GM19025 (cell line): ENCODE measurements at regions not wholly inside any gene's neighbourhood (a gene's known extent, or its start where the extent isn't known, plus 50 kb on each side); places are given as distances from the start of the nearest gene placed in this dataset.

ENCODE experiments used
- ATAC-seq: cut with Tn5 transposase; IDR thresholded peaks from one replicate; pipeline ENCODE4 v1.9.1; 2021; ENCODE audit warnings: mild to moderate bottlenecking, low read depth, moderate library complexity; ENCODE audit not compliant: unreplicated experiment

- no peak for ATAC-seq
These were observed 249.1 kb upstream of the MANEA start for GRCh38 chr6:95328231-95328630.

GRCh38 chr6:95352064-95352795 is 225.1 kb upstream of the MANEA start:
- no peak for ATAC-seq

GRCh38 chr6:95354551-95354950 is 222.8 kb upstream of the MANEA start:
- ATAC-seq = no peak

- no peak for ATAC-seq
These were observed 219.8 kb upstream of the MANEA start for GRCh38 chr6:95357380-95358020.

- ATAC-seq = no peak
These were observed 213.2 kb upstream of the MANEA start for GRCh38 chr6:95364016-95364604.

- no peak for ATAC-seq
These were observed 211.9 kb upstream of the MANEA start for GRCh38 chr6:95365454-95365853.

- ATAC-seq = no peak
These were observed 210.9 kb upstream of the MANEA start for GRCh38 chr6:95366414-95366813.

- no peak for ATAC-seq
These were observed 193.5 kb upstream of the MANEA start for GRCh38 chr6:95383878-95384277.

- ATAC-seq = no peak
These were observed 192.3 kb upstream of the MANEA start for GRCh38 chr6:95384988-95385387.

- ATAC-seq = no peak
These were observed 189.5 kb upstream of the MANEA start for GRCh38 chr6:95387845-95388244.

GRCh38 chr6:95404777-95405176 is 172.6 kb upstream of the MANEA start:
- no peak for ATAC-seq

- no peak for ATAC-seq
These were observed 169.2 kb upstream of the MANEA start for GRCh38 chr6:95408111-95408510.

- ATAC-seq = no peak
These were observed 167.2 kb upstream of the MANEA start for GRCh38 chr6:95410168-95410567.

- no peak for ATAC-seq
These were observed 163.5 kb upstream of the MANEA start for GRCh38 chr6:95413789-95414188.

- ATAC-seq = no peak
These were observed 159.5 kb upstream of the MANEA start for GRCh38 chr6:95417856-95418255.

- no peak for ATAC-seq
These were observed 156.5 kb upstream of the MANEA start for GRCh38 chr6:95420792-95421191.

GRCh38 chr6:95423331-95423730 is 154.0 kb upstream of the MANEA start:
- ATAC-seq = no peak

GRCh38 chr6:95431637-95432228 is 145.6 kb upstream of the MANEA start:
- ATAC-seq = peak; percentile 53

- ATAC-seq = no peak
These were observed 137.6 kb upstream of the MANEA start for GRCh38 chr6:95439741-95440140.

GRCh38 chr6:95448208-95448607 is 129.1 kb upstream of the MANEA start:
- ATAC-seq = no peak

- no peak for ATAC-seq
These were observed 107.8 kb upstream of the MANEA start for GRCh38 chr6:95469511-95469910.

- ATAC-seq = no peak
These were observed 98.4 kb upstream of the MANEA start for GRCh38 chr6:95478941-95479340.
